HFF-Myc (cell line): ENCODE measurements at regions not wholly inside any gene's neighbourhood (a gene's known extent, or its start where the extent isn't known, plus 50 kb on each side); places are given as distances from the start of the nearest gene placed in this dataset.

Source experiments
- DNase-seq: peaks from one replicate; pipeline ENCODE4 v3.0.0-alpha.2; 2011; ENCODE audit warnings: low read depth; ENCODE audit errors: extremely low read depth
- H3K4me3 ChIP-seq: replicated peaks from 2 replicates; pipeline ENCODE4 v1.5.1; 2011; ENCODE audit warnings: low read depth, mild to moderate bottlenecking, control low read depth, low read length
- TF ChIP-seq, protein P1 (sequence below): IDR thresholded peaks from 2 replicates; pipeline ENCODE4 v1.5.1; 2012; ENCODE audit warnings: mild to moderate bottlenecking, low read depth, low read length, control low read depth; ENCODE audit errors: missing control alignments

DNA sequence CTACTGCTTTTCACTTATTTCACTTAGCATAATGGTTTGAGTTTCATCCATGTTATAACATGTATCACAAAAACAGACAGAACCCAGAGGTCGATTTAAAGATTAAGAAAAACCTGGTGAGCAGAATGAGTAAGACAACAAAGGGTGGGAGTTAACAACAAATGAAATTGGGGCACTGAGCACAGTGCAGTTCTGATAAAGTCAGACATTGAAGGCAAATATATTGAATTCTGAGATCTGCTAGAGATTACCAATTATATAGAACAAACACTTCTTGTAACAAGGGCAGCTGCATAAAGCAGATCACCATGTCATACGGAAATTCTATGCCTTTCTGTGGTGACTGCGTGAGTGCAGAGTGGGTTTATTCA, 517.3 kb upstream of the RORB start:
- TF ChIP-seq, protein P1, sequence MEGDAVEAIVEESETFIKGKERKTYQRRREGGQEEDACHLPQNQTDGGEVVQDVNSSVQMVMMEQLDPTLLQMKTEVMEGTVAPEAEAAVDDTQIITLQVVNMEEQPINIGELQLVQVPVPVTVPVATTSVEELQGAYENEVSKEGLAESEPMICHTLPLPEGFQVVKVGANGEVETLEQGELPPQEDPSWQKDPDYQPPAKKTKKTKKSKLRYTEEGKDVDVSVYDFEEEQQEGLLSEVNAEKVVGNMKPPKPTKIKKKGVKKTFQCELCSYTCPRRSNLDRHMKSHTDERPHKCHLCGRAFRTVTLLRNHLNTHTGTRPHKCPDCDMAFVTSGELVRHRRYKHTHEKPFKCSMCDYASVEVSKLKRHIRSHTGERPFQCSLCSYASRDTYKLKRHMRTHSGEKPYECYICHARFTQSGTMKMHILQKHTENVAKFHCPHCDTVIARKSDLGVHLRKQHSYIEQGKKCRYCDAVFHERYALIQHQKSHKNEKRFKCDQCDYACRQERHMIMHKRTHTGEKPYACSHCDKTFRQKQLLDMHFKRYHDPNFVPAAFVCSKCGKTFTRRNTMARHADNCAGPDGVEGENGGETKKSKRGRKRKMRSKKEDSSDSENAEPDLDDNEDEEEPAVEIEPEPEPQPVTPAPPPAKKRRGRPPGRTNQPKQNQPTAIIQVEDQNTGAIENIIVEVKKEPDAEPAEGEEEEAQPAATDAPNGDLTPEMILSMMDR, result no peak
- no peak for DNase-seq
- no peak overlapping the region for H3K4me3 ChIP-seq

DNA sequence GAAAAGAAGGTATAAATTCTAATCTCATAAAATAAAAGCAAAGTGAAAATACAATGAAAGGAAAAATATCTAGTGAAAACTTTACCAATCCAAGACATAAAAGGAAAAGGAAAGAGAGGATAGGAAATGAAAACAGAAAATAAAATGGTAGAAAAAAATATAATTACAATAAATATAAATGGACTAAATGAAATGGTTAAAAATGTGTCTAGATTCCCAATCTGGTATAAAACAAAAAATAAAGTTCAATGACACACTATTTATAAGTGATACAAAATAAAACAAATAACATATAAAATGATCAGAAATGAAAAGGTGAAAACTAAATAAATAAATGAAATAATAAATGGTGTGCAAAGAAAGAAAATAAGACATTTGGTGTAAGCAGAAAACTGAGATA, 516.4 kb upstream of the RORB start:
- TF ChIP-seq, protein P1, result no peak
- H3K4me3 ChIP-seq, result no peak overlapping the region
- no peak for DNase-seq

DNA sequence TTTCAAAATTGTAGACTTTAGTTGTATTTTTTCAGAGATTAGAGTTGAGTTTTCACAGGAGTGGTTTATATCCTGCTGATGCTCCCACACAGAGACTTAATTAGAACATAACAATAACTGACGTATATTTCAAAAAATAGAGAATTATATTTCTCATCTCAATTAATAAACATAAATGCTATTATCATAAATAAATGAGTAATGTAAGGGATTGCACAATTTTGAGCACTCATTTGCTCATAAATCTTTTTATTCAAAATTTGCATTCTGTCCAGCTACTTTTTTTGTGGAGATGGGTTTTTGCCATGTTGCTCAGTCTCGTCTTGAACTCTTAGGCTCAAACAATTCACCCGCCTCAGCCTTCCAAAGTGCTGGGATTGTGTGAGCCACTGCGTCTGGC, 515.7 kb upstream of the RORB start:
- no peak for DNase-seq
- TF ChIP-seq, protein P1, result no peak
- no peak overlapping the region for H3K4me3 ChIP-seq

DNA sequence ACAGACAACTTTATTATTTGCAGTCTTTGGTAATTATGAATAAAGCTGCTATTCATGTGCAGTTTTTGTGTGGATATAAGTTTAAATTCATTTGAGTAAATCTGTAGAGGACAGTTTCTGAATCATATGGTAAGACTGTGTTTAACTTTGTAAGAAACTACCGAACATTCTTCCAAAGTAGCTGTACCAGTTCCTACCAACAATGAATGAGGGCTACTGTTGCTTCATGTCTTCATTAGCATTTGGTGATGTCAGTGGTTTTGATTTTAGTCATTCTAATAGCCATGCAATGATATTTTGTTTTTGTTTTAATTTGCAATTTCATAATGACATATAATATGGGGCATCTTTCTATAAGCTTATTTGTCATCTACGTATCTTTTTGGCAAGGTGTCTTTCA, 501.3 kb upstream of the RORB start:
- TF ChIP-seq, protein P1, result no peak
- DNase-seq, result no peak
- H3K4me3 ChIP-seq, result no peak overlapping the region

DNA sequence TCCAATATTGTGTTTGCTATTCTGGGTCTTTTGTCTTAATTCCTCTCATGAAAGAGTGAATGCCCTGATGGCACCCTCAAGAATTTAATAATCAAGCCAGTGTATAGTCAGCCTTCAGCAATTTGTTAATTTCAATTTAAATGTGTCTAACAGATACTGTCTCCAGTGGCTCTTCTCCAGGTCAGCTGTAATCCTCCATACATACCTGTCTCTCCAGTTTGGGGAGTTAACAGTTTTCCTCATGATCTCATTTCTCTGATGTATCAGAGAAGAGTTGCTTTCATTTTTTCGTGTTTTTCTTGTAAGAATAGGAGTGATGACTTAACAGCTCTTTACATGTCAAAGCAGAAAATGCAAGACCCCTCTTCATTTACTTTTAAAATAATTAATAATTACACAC, 500.3 kb upstream of the RORB start:
- TF ChIP-seq, protein P1, result no peak
- H3K4me3 ChIP-seq, result no peak overlapping the region
- no peak for DNase-seq

DNA sequence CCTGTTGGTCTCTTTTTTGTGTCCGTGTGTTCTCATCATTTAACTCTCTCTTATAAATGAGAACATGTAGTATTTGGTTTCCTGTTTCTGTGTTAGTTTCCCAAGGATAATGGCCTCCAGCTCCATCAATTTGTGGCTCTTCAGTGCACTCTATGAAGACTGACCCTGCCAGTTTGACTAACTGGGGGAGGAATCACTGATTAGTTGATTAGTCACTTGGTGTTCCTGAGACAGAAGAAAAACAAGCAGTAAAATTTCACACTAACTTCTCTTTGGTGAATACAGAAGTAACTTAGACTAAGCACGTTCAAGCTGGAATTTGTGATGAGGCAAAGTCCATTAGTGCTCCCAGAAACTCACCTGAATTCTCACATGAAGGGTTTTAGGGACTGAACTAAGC, 495.8 kb upstream of the RORB start:
- TF ChIP-seq, protein P1, result no peak
- H3K4me3 ChIP-seq, result no peak overlapping the region
- DNase-seq, result no peak

DNA sequence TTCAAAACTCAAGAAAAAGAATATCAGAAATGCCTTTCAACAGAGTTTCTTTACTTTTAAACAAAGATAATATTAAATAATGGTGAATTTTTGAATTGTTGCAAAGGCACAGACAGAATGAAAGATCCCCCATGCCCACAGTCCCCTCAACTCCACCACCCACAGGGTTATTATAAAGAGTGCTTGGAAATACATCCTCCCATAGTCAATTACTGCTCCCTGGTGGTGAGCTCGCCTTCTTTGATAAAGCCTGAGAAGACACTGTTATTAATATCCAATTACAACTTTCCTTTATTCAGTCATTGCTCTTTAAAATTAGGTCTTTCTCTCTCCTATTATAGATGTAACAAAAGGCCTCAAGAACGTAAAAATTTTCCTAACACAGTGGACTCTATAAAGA, 490.2 kb upstream of the RORB start:
- H3K4me3 ChIP-seq, result no peak overlapping the region
- DNase-seq, result no peak
- TF ChIP-seq, protein P1, result no peak
